ENCODE measurements at regions not wholly inside any gene's neighbourhood (a gene's known extent, or its start where the extent isn't known, plus 50 kb on each side); places are given as distances from the start of the nearest gene placed in this dataset.
A peak's percentile ranks its signal among the peaks of the same experiment; 100 is the strongest.

- H4K20me1 ChIP-seq (replicated peaks in 1 of 2; ENCODE audit: control insufficient read depth in 1 of 2, insufficient read depth in 2 of 2, low read length in 2 of 2) = no peaks in the 10 kb centered on the region
- no peak overlapping the region for H3K4ac ChIP-seq (replicated peaks; ENCODE audit: insufficient read length, low read depth, low read length)
- 0 out of 2 replicates have a peak overlapping the region, but pooled peaks have one; percentile 9 for H2AFZ ChIP-seq (ENCODE audit: low read length)
- no peak overlapping the region for H3K56ac ChIP-seq (replicated peaks; ENCODE audit: insufficient read length, low read depth, low read length)
- H3K23ac ChIP-seq (ENCODE audit: insufficient read length) = no peak overlapping the region
- no peak overlapping the region for H4K8ac ChIP-seq (ENCODE audit: extremely low read depth, insufficient read depth, low read length)
- no peaks in the 10 kb centered on the region for H3K79me1 ChIP-seq (ENCODE audit: low read depth, low read length)
- no peak overlapping the region for H2BK15ac ChIP-seq (ENCODE audit: low read length)
- no peaks in the 10 kb centered on the region for H3K9me3 ChIP-seq (ENCODE audit: insufficient read depth in 2 of 2, low read depth in 1 of 2, low read length in 1 of 2)
- no peak overlapping the region for H2BK20ac ChIP-seq (ENCODE audit: low read length)
- no peak overlapping the region for H3K18ac ChIP-seq (ENCODE audit: extremely low read depth, low read length)
- H2BK120ac ChIP-seq (replicated peaks; ENCODE audit: low read depth, low read length) = no peak overlapping the region
- no peaks in the 10 kb centered on the region for H3K27me3 ChIP-seq (replicated peaks in 1 of 4; ENCODE audit: control insufficient read depth in 3 of 4, extremely low read depth in 1 of 4, insufficient read depth in 3 of 4, low read length in 3 of 4)
- H4K5ac ChIP-seq (ENCODE audit: insufficient read length, low read depth, low read length) = no peak overlapping the region
- H2BK12ac ChIP-seq (ENCODE audit: low read depth, low read length) = no peak overlapping the region
- H3K4me3 ChIP-seq (ENCODE audit: extremely low read depth in 1 of 4, insufficient read depth in 2 of 4, low read depth in 3 of 4, low read length in 4 of 4) = no peak overlapping the region
- H3K36me3 ChIP-seq (ENCODE audit: control insufficient read depth in 2 of 4, insufficient read depth in 4 of 4, low read length in 3 of 4) = no peaks in the 10 kb centered on the region
- H3K79me2 ChIP-seq (ENCODE audit: control insufficient read depth in 1 of 2, insufficient read depth in 2 of 2, low read length in 2 of 2) = no peaks in the 10 kb centered on the region
- TF ChIP-seq E2F6 (IDR thresholded peaks at IDR 0.05) (no peak), BRCA1 (IDR thresholded peaks at IDR 0.05; ENCODE audit: low read depth, low read length) (no peak)
- no peak overlapping the region; a peak in 1 of 7 replicates for H3K9ac ChIP-seq (replicated peaks in 1 of 4; ENCODE audit: extremely low read depth in 1 of 4, low read depth in 3 of 4, low read length in 3 of 4)
- CTCF ChIA-PET (ENCODE audit: partially characterized antibody) = no interaction called here
- H4K91ac ChIP-seq (replicated peaks; ENCODE audit: insufficient read length, low read length) = no peak overlapping the region
- 71% methylated on average over 3 of the region's 3 CpGs; no CpG with 5 or more reads in 1 of the 2 experiments for WGBS, 2 experiments (ENCODE audit: extremely low coverage in 1 of 2, insufficient coverage in 1 of 2, insufficient read length in 1 of 2, insufficient replicate concordance in 2 of 2, low coverage in 1 of 2, low lambda C conversion rate in 2 of 2, missing lambda C conversion rate in 1 of 2)
- FAIRE-seq (no peak), DNase-seq (ENCODE audit: low read depth in 1 of 2, low spot score in 2 of 2) (no peak)
- H3K23me2 ChIP-seq (ENCODE audit: low read depth, low read length) = no peaks in the 10 kb centered on the region
- H3K27ac ChIP-seq (ENCODE audit: low read depth, low read length) = no peak overlapping the region
- H3K14ac ChIP-seq (ENCODE audit: insufficient read length) = no peak overlapping the region
- no peak overlapping the region for H2AK5ac ChIP-seq (ENCODE audit: low read depth, low read length)
- POLR2A ChIA-PET (ENCODE audit: partially characterized antibody) = no interaction called here
- H3K4me2 ChIP-seq (ENCODE audit: insufficient read depth in 1 of 2, low read depth in 2 of 2, low read length in 2 of 2) = no peak overlapping the region
- H2BK5ac ChIP-seq (ENCODE audit: low read depth, low read length) = no peak overlapping the region; the same call in 1 of the 2 replicates
- peaks cover 0 to 14% (median 6%) of the 10 kb centered on the region in 4 experiments; a peak in 5 of 7 replicates for H3K4me1 ChIP-seq (replicated peaks in 1 of 4; ENCODE audit: control insufficient read depth in 3 of 4, insufficient read depth in 4 of 4, low read length in 3 of 4)
Measured at GRCh38 chr14:61221906-61222305, 59.2 kb downstream of the TMEM30B start.
